ENCODE measurements at regions not wholly inside any gene's neighbourhood (a gene's known extent, or its start where the extent isn't known, plus 50 kb on each side); places are given as distances from the start of the nearest gene placed in this dataset.

DNA sequence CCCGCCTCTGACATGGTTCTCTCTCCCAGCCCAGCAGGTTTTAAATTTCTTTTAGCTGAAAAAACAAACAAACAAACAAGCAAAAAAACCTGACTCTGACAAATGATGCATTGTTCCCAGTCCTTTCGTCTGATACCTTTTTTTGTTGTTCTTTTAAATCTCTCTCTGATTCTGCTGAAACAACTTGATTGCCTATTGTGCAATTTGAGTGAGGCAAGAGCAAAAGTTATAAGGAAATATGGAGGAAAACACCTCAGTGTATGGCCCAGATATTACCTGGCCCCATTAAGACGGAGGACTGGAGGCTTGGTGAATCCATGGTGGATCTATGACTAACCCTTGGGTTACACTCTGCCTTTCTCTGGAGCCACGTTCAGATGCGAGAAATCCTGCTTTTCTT lies 164.0 kb downstream of the MELK start (continued):
- TF ChIP-seq RAD21 (IDR thresholded peaks at IDR 0.05 in 1 of 2, conservative IDR thresholded peaks at IDR 0.05 in 1 of 2; ENCODE audit: low read depth in 2 of 2, low read length in 2 of 2) (no peak), SRF (IDR thresholded peaks at IDR 0.05; ENCODE audit: low read depth, low read length) (no peak), TAF7 (optimal IDR thresholded peaks at IDR 0.05; ENCODE audit: borderline replicate concordance, low read depth, low read length) (no peak), NRF1 (IDR thresholded peaks at IDR 0.05; ENCODE audit: low read depth, low read length) (no peak), SIRT6 (IDR thresholded peaks at IDR 0.05; ENCODE audit: low read length) (no peak), CHD2 (IDR thresholded peaks at IDR 0.05; ENCODE audit: low read length) (no peak)

Measured in H1 (cell line).